K562 (cell line): ENCODE measurements at regions not wholly inside any gene's neighbourhood (a gene's known extent, or its start where the extent isn't known, plus 50 kb on each side); places are given as distances from the start of the nearest gene placed in this dataset.

Experiments
- ATAC-seq: fragments of 200-7000 bp; cut with Tn5 transposase; 3 replicates; pipeline ENCODE4 v1.9.1; 2020; ENCODE audit warnings: moderate library complexity
- BruUV-seq: library from RNA; stranded (reverse); fragments of 400-500 nt; replicated peaks from 2 replicates; lab custom pipeline; 2021; lab: Mats Ljungman, UMichigan
- CTCF ChIA-PET: fragments of 300-600 bp; formaldehyde crosslinking; extraction: SDS; loops from one replicate; lab custom pipeline; 2021; ENCODE audit warnings: low intra/inter-chr PET ratio; lab: Yijun Ruan, JAX
- POLR2A ChIA-PET: fragments of 300-600, 350-650 bp; sonication (Branson Sonifier 250); formaldehyde crosslinking; extraction: SDS; loops from one replicate; lab custom pipeline; 2021; ENCODE audit warnings: antibody characterized with exemption, inconsistent platforms; lab: Yijun Ruan, JAX
- DNase-seq, 4 experiments: peaks; one replicate each; pipeline versions ENCODE4 v3.0.0 to v3.0.0-alpha.2; 2011 to 2018; ENCODE audit warnings: low spot score in 3 of 4, mixed read lengths in 3 of 4; ENCODE audit errors: extremely low read depth in 1 of 4
- FAIRE-seq: peaks from 2 replicates; lab custom pipeline; 2011; peaks lifted over from hg19 to GRCh38; lab: Jason Lieb, UNC
- H2AFZ ChIP-seq: 2 replicates; pipeline ENCODE4 v1.6.0; 2011; ENCODE audit warnings: low read depth, low read length, control low read depth, inconsistent platforms
- H3K27ac ChIP-seq: fragments of 200-600 bp; 3 replicates; pipeline ENCODE4 v1.8.0; 2011; ENCODE audit warnings: low read depth, mild to moderate bottlenecking, control low read depth, inconsistent platforms, low read length, moderate library complexity, mixed read lengths; ENCODE audit errors: extremely low read depth
- H3K27me3 ChIP-seq, 2 experiments: fragments of 300-600 bp in 1 of 2; 2 replicates in 1 of 2; 3 replicates in 1 of 2; pipeline versions ENCODE4 v1.6.0 to v1.8.0; 2011; ENCODE audit warnings: inconsistent platforms in 2 of 2, low read length in 2 of 2, mild to moderate bottlenecking in 1 of 2, mixed read lengths in 1 of 2, moderate library complexity in 1 of 2; ENCODE audit not compliant: control insufficient read depth in 2 of 2, insufficient read depth in 2 of 2
- H3K36me3 ChIP-seq: fragments of 300-600 bp; 3 replicates; pipeline ENCODE4 v1.8.0; 2011; ENCODE audit warnings: mild to moderate bottlenecking, low read length, inconsistent platforms; ENCODE audit not compliant: control insufficient read depth, insufficient read depth
- H3K4me1 ChIP-seq, 2 experiments: fragments of 200-600 bp in 1 of 2; replicated peaks in 1 of 2; 2 replicates in 1 of 2; 3 replicates in 1 of 2; pipeline versions ENCODE4 v1.5.1 to v1.8.0; 2011; ENCODE audit warnings: inconsistent platforms in 2 of 2, low read length in 2 of 2, mild to moderate bottlenecking in 1 of 2, mixed read lengths in 1 of 2, moderate library complexity in 1 of 2; ENCODE audit not compliant: control insufficient read depth in 2 of 2, insufficient read depth in 2 of 2
- H3K4me2 ChIP-seq: 2 replicates; pipeline ENCODE4 v1.6.1; 2011; ENCODE audit warnings: low read length, control low read depth, inconsistent platforms, mixed read lengths; ENCODE audit not compliant: insufficient read depth
- H3K4me3 ChIP-seq: fragments of 200-600 bp; sonication (generic), shearing (Covaris generic); 2 replicates; pipeline ENCODE4 v1.5.1; 2016; ENCODE audit warnings: control low read depth, inconsistent platforms
- H3K79me2 ChIP-seq: fragments of 200-600 bp; 3 replicates; pipeline ENCODE4 v1.8.0; 2011; ENCODE audit warnings: low read length, inconsistent platforms; ENCODE audit not compliant: control insufficient read depth, insufficient read depth
- H3K9ac ChIP-seq, 2 experiments: 2 replicates each; pipeline versions ENCODE4 v1.6.0 to v1.6.1; 2011; ENCODE audit warnings: low read depth in 2 of 2, low read length in 2 of 2, control low read depth in 1 of 2, inconsistent platforms in 1 of 2, mild to moderate bottlenecking in 1 of 2, mixed read lengths in 1 of 2; ENCODE audit not compliant: insufficient read depth in 1 of 2
- H3K9me1 ChIP-seq: one replicate; pipeline ENCODE4 v1.6.0; 2011; ENCODE audit warnings: inconsistent platforms, mild to moderate bottlenecking, low read length, moderate library complexity; ENCODE audit not compliant: control insufficient read depth, insufficient read depth
- H3K9me3 ChIP-seq: replicated peaks from 2 replicates; pipeline ENCODE4 v1.5.1; 2011; ENCODE audit warnings: low read depth, low read length, inconsistent platforms; ENCODE audit not compliant: control insufficient read depth, insufficient read depth
- H4K20me1 ChIP-seq: replicated peaks from 2 replicates; pipeline ENCODE4 v1.6.1; 2011; ENCODE audit warnings: low read length, inconsistent platforms, mixed read lengths; ENCODE audit not compliant: control insufficient read depth, insufficient read depth
- KDM4B ChIP-seq, 2 experiments: fragments of 450-650 bp in 1 of 2; sonication (generic) in 1 of 2; IDR thresholded peaks; 2 replicates each; pipeline ENCODE4 v1.6.1; 2016 to 2017; ENCODE audit warnings: borderline replicate concordance in 2 of 2, antibody characterized with exemption in 1 of 2, low read depth in 1 of 2, mild to moderate bottlenecking in 1 of 2
- RERE ChIP-seq: sonication (generic); formaldehyde crosslinking; IDR thresholded peaks from 2 replicates; pipeline ENCODE4 v1.8.0; 2023; ENCODE audit warnings: missing genetic modification reagents, mild to moderate bottlenecking, borderline replicate concordance
- RFX1 ChIP-seq: fragments of 450-650 bp; IDR thresholded peaks from 2 replicates; pipeline ENCODE4 v1.6.1; 2016; ENCODE audit warnings: mild to moderate bottlenecking, moderate library complexity
- SMC3 ChIP-seq: conservative IDR thresholded peaks from 2 replicates; pipeline ENCODE4 v1.6.1; 2011; ENCODE audit warnings: low read depth, low read length, improper control_type of control experiment; ENCODE audit not compliant: insufficient read depth
- ZBTB26 ChIP-seq: fragments of 450-650 bp; formaldehyde crosslinking; IDR thresholded peaks from 2 replicates; pipeline ENCODE4 v1.4.0; 2022; ENCODE audit warnings: missing genetic modification characterization
- ZNF146 ChIP-seq: IDR thresholded peaks from one replicate; pipeline ENCODE4 v1.6.1; 2018; ENCODE audit warnings: missing compliant biosample characterization; ENCODE audit not compliant: unreplicated experiment
- ZNF174 ChIP-seq: fragments of 250-450 bp; sonication (Bioruptor Pico); IDR thresholded peaks from 2 replicates; pipeline ENCODE4 v1.4.0; 2020; ENCODE audit warnings: mild to moderate bottlenecking
- WGBS: fragments of 100-300 bp; shearing (Covaris generic); methylation state at CpG from one replicate; pipeline ENCODE4 v1.1.6; 2016; ENCODE audit warnings: low coverage, mixed read lengths; ENCODE audit not compliant: insufficient coverage; ENCODE audit errors: missing lambda C conversion rate; 5-methylcytosine and 5-hydroxymethylcytosine counted together
- in situ Hi-C: fragments of 300-500 bp; cut with MboI; formaldehyde crosslinking; loops from 4 replicates; pipeline ENCODE4 v1.15.0; 2018; ENCODE audit warnings: inconsistent platforms, mixed read lengths
- intact Hi-C: fragments of 100-400 bp; cut with micrococcal nuclease; formaldehyde crosslinking; loops from 2 replicates; pipeline ENCODE4 v1.14.2; 2022
- TF ChIP-seq, protein P1 (sequence below), 2 experiments: IDR thresholded peaks in 1 of 2; conservative IDR thresholded peaks in 1 of 2; 2 replicates each; pipeline ENCODE4 v1.6.1; 2016; ENCODE audit warnings: low read depth in 2 of 2, mild to moderate bottlenecking in 1 of 2, missing compliant biosample characterization in 1 of 2, missing genetic modification characterization in 1 of 2, moderate library complexity in 1 of 2
- TF ChIP-seq, protein P2 (sequence below): sonication (generic); formaldehyde crosslinking; IDR thresholded peaks from 2 replicates; pipeline ENCODE4 v1.8.1; 2023; ENCODE audit warnings: mild to moderate bottlenecking, missing genetic modification reagents

DNA sequence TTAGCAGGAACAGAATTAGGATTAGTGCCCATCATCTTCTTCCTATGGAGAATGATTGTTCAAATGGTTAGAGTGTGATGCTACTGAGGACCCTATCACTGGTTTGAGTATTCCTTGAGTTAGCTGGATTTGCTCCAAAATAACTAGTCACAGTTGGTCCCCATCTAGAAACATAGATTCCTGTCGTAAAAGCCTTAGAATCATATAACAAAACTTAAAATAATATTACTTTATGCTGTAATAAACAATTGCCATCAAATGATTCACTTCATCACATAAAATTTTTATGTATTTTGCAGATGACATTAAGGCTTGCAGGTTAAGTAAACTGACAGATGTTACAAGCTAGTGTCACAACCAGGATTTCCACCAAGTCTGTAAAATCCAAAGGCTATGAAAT is 209.8 kb downstream of the CCER1 start:
- no peak overlapping the region for H2AFZ ChIP-seq
- POLR2A ChIA-PET: no interaction called here
- H3K4me2 ChIP-seq: no peak overlapping the region
- no peak overlapping the region for H3K27ac ChIP-seq
- no TSS peak for BruUV-seq
- intact Hi-C loops (no loop called here), in situ Hi-C loops (no loop called here)
- FAIRE-seq (no peak), ATAC-seq (no peak), DNase-seq (no peak)
- no peak overlapping the region for H3K4me3 ChIP-seq
- no peaks in the 10 kb centered on the region for H3K9me3 ChIP-seq
- no peak overlapping the region for H3K9ac ChIP-seq
- H3K9me1 ChIP-seq: no peaks in the 10 kb centered on the region
- no peaks in the 10 kb centered on the region for H3K27me3 ChIP-seq
- no peaks in the 10 kb centered on the region for H3K79me2 ChIP-seq
- H3K36me3 ChIP-seq: no peaks in the 10 kb centered on the region
- CTCF ChIA-PET: no interaction called here
- WGBS: 11% methylated on average over 1 of the region's 1 CpG
- no peaks in the 10 kb centered on the region for H3K4me1 ChIP-seq
- no peaks in the 10 kb centered on the region for H4K20me1 ChIP-seq
- TF ChIP-seq, protein P1, sequence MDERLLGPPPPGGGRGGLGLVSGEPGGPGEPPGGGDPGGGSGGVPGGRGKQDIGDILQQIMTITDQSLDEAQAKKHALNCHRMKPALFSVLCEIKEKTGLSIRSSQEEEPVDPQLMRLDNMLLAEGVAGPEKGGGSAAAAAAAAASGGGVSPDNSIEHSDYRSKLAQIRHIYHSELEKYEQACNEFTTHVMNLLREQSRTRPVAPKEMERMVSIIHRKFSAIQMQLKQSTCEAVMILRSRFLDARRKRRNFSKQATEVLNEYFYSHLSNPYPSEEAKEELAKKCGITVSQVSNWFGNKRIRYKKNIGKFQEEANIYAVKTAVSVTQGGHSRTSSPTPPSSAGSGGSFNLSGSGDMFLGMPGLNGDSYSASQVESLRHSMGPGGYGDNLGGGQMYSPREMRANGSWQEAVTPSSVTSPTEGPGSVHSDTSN (CRISPR knock-in tag; IDR thresholded peaks at IDR 0.05; ENCODE audit: low read depth): no peak
- TF ChIP-seq, protein P1 (tag; conservative IDR thresholded peaks at IDR 0.05; ENCODE audit: low read depth): no peak
- TF ChIP-seq SMC3 (no peak), ZNF146 (CRISPR knock-in tag) (no peak), RFX1 (no peak), ZNF174 (no peak), ZBTB26 (CRISPR knock-in tag) (no peak), KDM4B (IDR thresholded peaks at IDR 0.05; ENCODE audit: borderline replicate concordance in 2 of 2, low read depth in 1 of 2) (no peak), RERE (CRISPR knock-in tag) (no peak)
- TF ChIP-seq, protein P2, sequence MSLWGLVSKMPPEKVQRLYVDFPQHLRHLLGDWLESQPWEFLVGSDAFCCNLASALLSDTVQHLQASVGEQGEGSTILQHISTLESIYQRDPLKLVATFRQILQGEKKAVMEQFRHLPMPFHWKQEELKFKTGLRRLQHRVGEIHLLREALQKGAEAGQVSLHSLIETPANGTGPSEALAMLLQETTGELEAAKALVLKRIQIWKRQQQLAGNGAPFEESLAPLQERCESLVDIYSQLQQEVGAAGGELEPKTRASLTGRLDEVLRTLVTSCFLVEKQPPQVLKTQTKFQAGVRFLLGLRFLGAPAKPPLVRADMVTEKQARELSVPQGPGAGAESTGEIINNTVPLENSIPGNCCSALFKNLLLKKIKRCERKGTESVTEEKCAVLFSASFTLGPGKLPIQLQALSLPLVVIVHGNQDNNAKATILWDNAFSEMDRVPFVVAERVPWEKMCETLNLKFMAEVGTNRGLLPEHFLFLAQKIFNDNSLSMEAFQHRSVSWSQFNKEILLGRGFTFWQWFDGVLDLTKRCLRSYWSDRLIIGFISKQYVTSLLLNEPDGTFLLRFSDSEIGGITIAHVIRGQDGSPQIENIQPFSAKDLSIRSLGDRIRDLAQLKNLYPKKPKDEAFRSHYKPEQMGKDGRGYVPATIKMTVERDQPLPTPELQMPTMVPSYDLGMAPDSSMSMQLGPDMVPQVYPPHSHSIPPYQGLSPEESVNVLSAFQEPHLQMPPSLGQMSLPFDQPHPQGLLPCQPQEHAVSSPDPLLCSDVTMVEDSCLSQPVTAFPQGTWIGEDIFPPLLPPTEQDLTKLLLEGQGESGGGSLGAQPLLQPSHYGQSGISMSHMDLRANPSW (CRISPR knock-in tag): no peak
